AG08395 (cell line): ENCODE measurements at regions not wholly inside any gene's neighbourhood (a gene's known extent, or its start where the extent isn't known, plus 50 kb on each side); places are given as distances from the start of the nearest gene placed in this dataset.
"Not testable (repeated sequence)": the region's sequence is repeated elsewhere in the genome, so short reads cannot be mapped to it uniquely, and the experiment has no call there.

ENCODE experiments used
- DNase-seq: peaks from one replicate; pipeline ENCODE4 v3.0.0; 2012; ENCODE audit warnings: mixed read lengths, low spot score

- no peak for DNase-seq
Measured at GRCh38 chr15:93826293-93826692, 405.1 kb upstream of the MCTP2 start.

GRCh38 chr15:93825682-93826081 lies 405.7 kb upstream of the MCTP2 start:
- DNase-seq: peak; percentile 4

- peak; percentile 5 for DNase-seq
Measured at GRCh38 chr15:93823971-93824913, 407.1 kb upstream of the MCTP2 start.

GRCh38 chr15:93820566-93820965 lies 410.8 kb upstream of the MCTP2 start:
- DNase-seq: no peak

GRCh38 chr15:93819826-93820225 lies 411.5 kb upstream of the MCTP2 start:
- no peak for DNase-seq

GRCh38 chr15:93816815-93817214 lies 414.5 kb upstream of the MCTP2 start:
- no peak for DNase-seq

GRCh38 chr15:93811305-93811704 lies 420.1 kb upstream of the MCTP2 start:
- DNase-seq: no peak

- DNase-seq: no peak
Measured at GRCh38 chr15:93809516-93809915, 421.8 kb upstream of the MCTP2 start.

- DNase-seq: no peak
Measured at GRCh38 chr15:93803421-93804152, 427.8 kb upstream of the MCTP2 start.

GRCh38 chr15:93801206-93801605 lies 430.2 kb upstream of the MCTP2 start:
- peak; percentile 4 for DNase-seq

GRCh38 chr15:93800805-93801204 lies 430.6 kb upstream of the MCTP2 start:
- DNase-seq: no peak

GRCh38 chr15:93789441-93789840 lies 441.9 kb upstream of the MCTP2 start:
- no peak for DNase-seq

- no peak for DNase-seq
Measured at GRCh38 chr15:93780073-93780472, 451.3 kb upstream of the MCTP2 start.

GRCh38 chr15:93779341-93779740 lies 452.0 kb upstream of the MCTP2 start:
- no peak for DNase-seq

GRCh38 chr15:93771196-93772030 lies 459.9 kb upstream of the MCTP2 start:
- no peak for DNase-seq

GRCh38 chr15:93770788-93771187 lies 460.6 kb upstream of the MCTP2 start:
- no peak for DNase-seq

GRCh38 chr15:93762036-93762435 lies 469.3 kb upstream of the MCTP2 start:
- DNase-seq: no peak

GRCh38 chr15:93759629-93760028 lies 471.7 kb upstream of the MCTP2 start:
- DNase-seq: peak; percentile 7

- no peak for DNase-seq
Measured at GRCh38 chr15:93758824-93759223, 472.5 kb upstream of the MCTP2 start.

GRCh38 chr15:93748710-93749109 lies 482.7 kb upstream of the MCTP2 start:
- DNase-seq: no peak

GRCh38 chr15:93734976-93735375 lies 496.4 kb upstream of the MCTP2 start:
- DNase-seq: not testable (repeated sequence)

GRCh38 chr15:93730724-93731123 lies 500.6 kb upstream of the MCTP2 start:
- DNase-seq: no peak
